ENCODE measurements at regions not wholly inside any gene's neighbourhood (a gene's known extent, or its start where the extent isn't known, plus 50 kb on each side); places are given as distances from the start of the nearest gene placed in this dataset.

- intact Hi-C loops (cut with DNase I): no loop called here
- H3K27ac ChIP-seq: no peak overlapping the region
- 28% methylated on average over 10 of the region's 12 CpGs for WGBS (ENCODE audit: insufficient coverage, low coverage, low lambda C conversion rate, missing lambda C conversion rate)
- H3K9me3 ChIP-seq: no peaks in the 10 kb centered on the region
- ATAC-seq: no peak
- no peaks in the 10 kb centered on the region for H3K36me3 ChIP-seq
- H3K4me1 ChIP-seq: no peaks in the 10 kb centered on the region
- H3K4me3 ChIP-seq: no peak overlapping the region
- TF ChIP-seq CTCF (IDR thresholded peaks at IDR 0.05): no peak
- TF ChIP-seq POLR2A (IDR thresholded peaks at IDR 0.05): no peak
- DNase-seq: no peak
- H3K27me3 ChIP-seq: no peaks in the 10 kb centered on the region
Measured at GRCh38 chr1:25006770-25007169, 76.7 kb upstream of the RUNX3 start.

- Histone ChIP-seq H3K36me3 (no peaks in the 10 kb centered on the region), H3K27me3 (no peaks in the 10 kb centered on the region), H3K27ac (no peak overlapping the region), H3K9me3 (no peaks in the 10 kb centered on the region), H3K4me1 (no peaks in the 10 kb centered on the region), H3K4me3 (no peak overlapping the region)
- intact Hi-C loops (cut with DNase I): no loop called here
- TF ChIP-seq POLR2A (IDR thresholded peaks at IDR 0.05): no peak
- TF ChIP-seq CTCF (IDR thresholded peaks at IDR 0.05): no peak
- DNase-seq (no peak), ATAC-seq (no peak)
- 67% methylated on average over 1 of the region's 2 CpGs for WGBS (ENCODE audit: insufficient coverage, low coverage, low lambda C conversion rate, missing lambda C conversion rate)
Measured at GRCh38 chr1:25004355-25004754, 74.3 kb upstream of the RUNX3 start.

DNA sequence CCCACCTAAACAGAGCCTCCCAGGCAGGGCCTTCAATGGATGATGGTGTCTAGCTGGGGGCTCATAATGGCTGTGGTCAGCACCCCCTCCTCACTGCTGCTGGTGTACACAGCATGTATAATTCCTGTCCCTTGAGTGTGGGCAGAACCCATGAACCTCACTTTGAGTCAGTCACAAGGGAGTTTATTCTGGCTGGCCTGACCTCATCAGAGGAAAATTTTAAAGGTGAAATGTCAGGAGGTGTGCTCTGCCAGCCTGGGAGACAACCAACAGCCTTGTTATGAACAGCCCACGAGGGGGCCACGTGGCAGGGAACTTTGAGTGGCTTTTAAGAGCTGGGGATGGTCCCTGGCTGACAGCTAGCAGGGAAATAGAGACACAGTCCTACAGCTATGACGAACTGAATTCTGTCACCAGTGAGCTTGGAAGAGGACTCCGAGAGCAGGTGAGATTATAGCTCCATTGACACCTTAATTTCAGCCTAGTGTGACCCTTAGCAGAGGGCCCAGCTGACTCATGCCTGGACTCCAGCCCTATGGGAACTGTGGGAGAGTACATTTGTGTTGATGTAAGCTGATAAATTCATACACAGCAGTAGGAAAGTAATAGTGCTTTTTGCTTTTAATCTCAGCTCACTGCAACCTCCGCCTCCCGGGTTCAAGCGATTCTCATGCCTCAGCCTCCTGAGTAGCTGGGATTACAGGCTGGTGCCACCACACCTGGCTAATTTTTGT, 73.5 kb upstream of the RUNX3 start:
- no peaks in the 10 kb centered on the region for H3K4me1 ChIP-seq
- intact Hi-C loops (cut with DNase I): no loop called here
- no peak for DNase-seq
- WGBS (ENCODE audit: insufficient coverage, low coverage, low lambda C conversion rate, missing lambda C conversion rate): 86% methylated on average over 5 of the region's 7 CpGs
- no peak overlapping the region for H3K4me3 ChIP-seq
- no peak for TF ChIP-seq CTCF (IDR thresholded peaks at IDR 0.05)
- TF ChIP-seq POLR2A (IDR thresholded peaks at IDR 0.05): no peak
- H3K27ac ChIP-seq: no peak overlapping the region
- ATAC-seq: no peak
- H3K36me3 ChIP-seq: no peaks in the 10 kb centered on the region
- no peaks in the 10 kb centered on the region for H3K9me3 ChIP-seq
- no peaks in the 10 kb centered on the region for H3K27me3 ChIP-seq

DNA sequence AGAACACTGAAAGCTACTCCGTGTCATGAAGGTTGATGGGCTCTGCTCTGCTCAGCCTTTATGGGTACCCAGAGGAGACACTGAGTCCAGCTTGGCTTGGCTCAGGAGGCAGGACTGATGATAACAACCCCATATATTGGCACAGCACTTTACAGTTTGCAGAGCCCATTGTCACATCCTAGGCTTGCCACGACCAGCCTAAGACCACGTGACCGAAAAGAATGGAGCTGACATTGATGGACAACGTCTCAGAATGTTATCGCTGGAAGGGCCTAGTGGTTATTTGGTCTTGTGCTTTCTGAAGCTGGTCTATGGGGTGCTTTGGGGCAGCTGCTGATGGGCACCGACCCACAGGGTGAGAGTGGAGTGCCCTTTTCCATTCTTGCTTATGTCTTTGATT, 72.9 kb upstream of the RUNX3 start:
- H3K9me3 ChIP-seq: no peaks in the 10 kb centered on the region
- H3K27ac ChIP-seq: no peak overlapping the region
- no peaks in the 10 kb centered on the region for H3K4me1 ChIP-seq
- intact Hi-C loops (cut with DNase I): no loop called here
- no peak for DNase-seq
- no peaks in the 10 kb centered on the region for H3K27me3 ChIP-seq
- H3K36me3 ChIP-seq: no peaks in the 10 kb centered on the region
- ATAC-seq: no peak
- 81% methylated on average over 6 of the region's 7 CpGs for WGBS (ENCODE audit: insufficient coverage, low coverage, low lambda C conversion rate, missing lambda C conversion rate)
- no peak for TF ChIP-seq POLR2A (IDR thresholded peaks at IDR 0.05)
- no peak for TF ChIP-seq CTCF (IDR thresholded peaks at IDR 0.05)
- H3K4me3 ChIP-seq: no peak overlapping the region
